ENCODE measurements at regions not wholly inside any gene's neighbourhood (a gene's known extent, or its start where the extent isn't known, plus 50 kb on each side); places are given as distances from the start of the nearest gene placed in this dataset.

GRCh38 chr12:4118601-4119156 lies 154.9 kb upstream of the CCND2 start:
- no peak overlapping the region for H3K27ac ChIP-seq

GRCh38 chr12:4118017-4118510 lies 155.5 kb upstream of the CCND2 start:
- TF ChIP-seq, protein P1, sequence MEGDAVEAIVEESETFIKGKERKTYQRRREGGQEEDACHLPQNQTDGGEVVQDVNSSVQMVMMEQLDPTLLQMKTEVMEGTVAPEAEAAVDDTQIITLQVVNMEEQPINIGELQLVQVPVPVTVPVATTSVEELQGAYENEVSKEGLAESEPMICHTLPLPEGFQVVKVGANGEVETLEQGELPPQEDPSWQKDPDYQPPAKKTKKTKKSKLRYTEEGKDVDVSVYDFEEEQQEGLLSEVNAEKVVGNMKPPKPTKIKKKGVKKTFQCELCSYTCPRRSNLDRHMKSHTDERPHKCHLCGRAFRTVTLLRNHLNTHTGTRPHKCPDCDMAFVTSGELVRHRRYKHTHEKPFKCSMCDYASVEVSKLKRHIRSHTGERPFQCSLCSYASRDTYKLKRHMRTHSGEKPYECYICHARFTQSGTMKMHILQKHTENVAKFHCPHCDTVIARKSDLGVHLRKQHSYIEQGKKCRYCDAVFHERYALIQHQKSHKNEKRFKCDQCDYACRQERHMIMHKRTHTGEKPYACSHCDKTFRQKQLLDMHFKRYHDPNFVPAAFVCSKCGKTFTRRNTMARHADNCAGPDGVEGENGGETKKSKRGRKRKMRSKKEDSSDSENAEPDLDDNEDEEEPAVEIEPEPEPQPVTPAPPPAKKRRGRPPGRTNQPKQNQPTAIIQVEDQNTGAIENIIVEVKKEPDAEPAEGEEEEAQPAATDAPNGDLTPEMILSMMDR (conservative IDR thresholded peaks at IDR 0.05) = no peak
- TF ChIP-seq ZFX (IDR thresholded peaks at IDR 0.05) = no peak
- no peak overlapping the region for H3K27ac ChIP-seq

More at GRCh38 chr12:4118601-4119156, 154.9 kb upstream of the CCND2 start:
- TF ChIP-seq, protein P1 (conservative IDR thresholded peaks at IDR 0.05) = no peak
- no peak for TF ChIP-seq ZFX (IDR thresholded peaks at IDR 0.05)

DNA sequence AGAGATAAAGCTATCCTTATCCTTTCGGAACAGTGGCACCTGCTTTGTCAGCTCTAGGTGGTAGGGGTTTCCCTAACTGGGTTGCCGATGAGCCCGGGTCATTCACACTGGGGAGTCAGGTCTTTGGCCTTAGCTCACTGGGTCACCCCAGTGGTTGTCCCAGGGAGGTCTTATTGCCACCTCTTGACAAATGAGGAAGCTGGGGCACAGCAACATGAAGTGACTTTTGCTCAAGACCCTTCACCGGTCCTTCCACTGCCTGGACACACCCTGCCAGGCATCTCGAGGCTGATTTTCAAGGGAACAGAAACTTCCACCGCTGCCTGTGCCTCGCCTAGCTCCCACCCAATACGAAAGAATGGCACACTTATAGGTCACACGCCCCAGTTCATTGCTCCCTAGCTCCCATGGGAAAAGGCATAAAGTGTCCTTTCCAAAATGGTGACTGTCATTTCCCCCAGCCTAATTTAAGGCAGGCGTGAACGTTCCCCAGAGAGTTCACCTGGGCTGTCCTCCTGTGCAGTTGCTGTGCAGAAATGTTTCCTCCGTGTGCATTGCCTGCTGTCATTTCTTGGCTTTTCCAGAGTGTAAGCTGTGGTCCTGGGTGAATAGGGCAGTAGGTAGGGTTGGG lies 156.1 kb upstream of the CCND2 start:
- no peak for TF ChIP-seq ZFX (IDR thresholded peaks at IDR 0.05)
- TF ChIP-seq, protein P1 (conservative IDR thresholded peaks at IDR 0.05) = no peak
- H3K27ac ChIP-seq = no peak overlapping the region

DNA sequence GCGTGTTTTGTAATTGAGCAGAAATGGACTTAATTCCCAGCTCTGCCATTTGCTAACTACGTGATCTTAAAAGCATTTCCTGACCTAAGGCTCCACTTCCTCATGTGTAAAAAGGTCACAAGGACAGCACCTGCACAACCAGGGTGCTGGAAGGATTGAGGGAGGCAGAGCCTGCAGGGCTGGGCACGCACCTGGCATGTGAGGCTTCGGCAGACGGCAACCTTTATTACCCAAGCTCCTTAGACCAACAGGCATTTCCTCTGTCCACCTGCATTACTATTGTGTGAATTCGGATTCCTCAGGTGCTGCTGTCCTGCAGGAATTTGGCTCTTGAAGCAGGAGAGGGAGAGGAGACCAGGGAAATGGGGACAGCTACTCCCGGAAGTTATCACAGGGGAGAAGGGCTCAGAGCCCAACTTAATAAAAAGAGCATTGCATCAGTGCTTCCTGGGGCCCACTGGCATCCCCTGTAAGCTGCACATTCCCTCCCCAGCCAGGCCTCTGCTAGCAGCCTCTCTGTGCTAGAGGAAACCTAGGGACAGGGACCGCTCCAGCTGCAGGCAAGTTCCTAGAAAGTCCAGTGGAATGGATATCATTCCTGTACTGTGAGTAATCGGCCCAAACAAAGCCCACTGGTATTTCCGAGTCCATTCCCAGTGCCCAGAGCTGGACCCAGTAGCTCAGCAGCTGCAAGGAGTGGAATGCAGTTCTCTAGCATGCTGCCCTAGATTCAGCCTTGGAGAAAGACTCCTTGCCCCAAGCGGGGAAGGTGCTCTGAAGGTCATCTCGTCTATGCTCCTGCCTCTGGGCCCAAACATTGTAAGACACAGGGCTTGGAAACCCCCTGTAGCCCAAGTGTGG lies 157.1 kb upstream of the CCND2 start:
- H3K27ac ChIP-seq = no peak overlapping the region
- no peak for TF ChIP-seq ZFX (IDR thresholded peaks at IDR 0.05)
- TF ChIP-seq, protein P1 (conservative IDR thresholded peaks at IDR 0.05) = no peak

DNA sequence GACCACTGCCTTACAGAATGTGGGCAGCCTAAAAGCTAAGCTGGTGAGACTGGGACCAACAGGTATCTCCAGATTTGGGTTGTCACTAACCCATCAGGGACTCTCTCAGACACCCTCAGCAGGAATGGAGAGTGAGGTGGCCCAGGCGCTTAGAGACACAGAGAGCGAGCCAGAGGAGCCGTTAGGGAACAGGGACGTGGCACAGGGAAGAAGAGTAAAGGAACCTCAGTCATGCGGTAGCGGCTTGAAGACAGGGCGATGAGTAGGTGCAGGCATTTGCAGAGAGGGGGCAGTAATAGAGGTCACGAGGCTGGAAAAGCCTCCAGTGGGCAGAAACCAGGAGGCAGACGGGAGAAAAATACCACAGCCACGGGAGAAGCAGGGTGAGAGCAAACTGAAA lies 158.0 kb upstream of the CCND2 start:
- H3K27ac ChIP-seq = no peak overlapping the region
- TF ChIP-seq ZFX (IDR thresholded peaks at IDR 0.05) = no peak
- TF ChIP-seq, protein P1 (conservative IDR thresholded peaks at IDR 0.05) = no peak

- TF ChIP-seq, protein P1 (conservative IDR thresholded peaks at IDR 0.05) = no peak
- TF ChIP-seq ZFX (IDR thresholded peaks at IDR 0.05) = no peak
- no peak overlapping the region for H3K27ac ChIP-seq
These were observed 158.6 kb upstream of the CCND2 start for GRCh38 chr12:4114986-4115385.

Data from C4-2B (cell line).